Colonic mucosa (tissue), 4 donors: ENCODE measurements at regions not wholly inside any gene's neighbourhood (a gene's known extent, or its start where the extent isn't known, plus 50 kb on each side); places are given as distances from the start of the nearest gene placed in this dataset.
"Not testable (repeated sequence)": the region's sequence is repeated elsewhere in the genome, so short reads cannot be mapped to it uniquely, and the experiment has no call there.

Source experiments
- DNase-seq: peaks from one replicate; pipeline ENCODE4 v3.0.0-alpha.2; 2020
- H3K27ac ChIP-seq: fragments of 200-600 bp; one replicate; pipeline ENCODE4 v1.8.0; 2021
- H3K27me3 ChIP-seq: fragments of 200-600 bp; one replicate; pipeline ENCODE4 v1.8.0; 2021
- H3K36me3 ChIP-seq: fragments of 200-600 bp; one replicate; pipeline ENCODE4 v1.8.0; 2021
- H3K4me1 ChIP-seq: fragments of 200-600 bp; one replicate; pipeline ENCODE4 v1.8.0; 2021; ENCODE audit warnings: mild to moderate bottlenecking
- H3K4me3 ChIP-seq: fragments of 200-600 bp; one replicate; pipeline ENCODE4 v1.8.0; 2021
- H3K9ac ChIP-seq, 2 donors: one replicate each; pipeline ENCODE4 v1.7.0; 2013; ENCODE audit warnings: control low read depth in 2 of 2, low read depth in 2 of 2, low read length in 2 of 2
- H3K9me3 ChIP-seq: fragments of 200-600 bp; one replicate; pipeline ENCODE4 v1.8.0; 2021
- intact Hi-C: fragments of 100-400 bp; cut with DNase I; formaldehyde crosslinking; loops from one replicate; pipeline ENCODE4 v1.14.1; 2022
- TF ChIP-seq, protein P1 (sequence below): fragments of 200-600 bp; IDR thresholded peaks from one replicate; pipeline ENCODE4 v1.8.0; 2022; ENCODE audit warnings: antibody characterized with exemption, mild to moderate bottlenecking
- donor health status: healthy.
- donor health status: DM: no; HTN: no; CAD: no.
- donor health status: DM: no; HTN: no; CAD: no.

DNA sequence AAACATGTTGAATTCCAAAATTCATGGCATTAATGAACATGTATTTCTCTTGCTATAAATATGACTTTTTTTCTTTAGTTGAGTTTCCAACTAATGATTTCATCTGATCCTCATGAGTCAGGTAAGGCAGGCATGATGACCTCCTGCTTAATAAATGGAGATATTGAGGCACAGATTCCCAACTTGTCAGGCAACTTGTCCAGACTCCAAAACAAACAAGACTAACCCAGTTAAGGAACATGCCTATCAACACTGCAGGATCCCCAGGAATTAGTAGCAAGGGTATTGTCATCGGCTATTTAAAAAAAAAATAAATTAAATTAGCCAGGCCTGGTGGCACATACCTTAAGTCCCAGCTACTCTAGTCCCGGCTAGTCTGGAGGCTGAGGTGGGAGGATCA, 121.3 kb upstream of the SALL4 start:
- H3K4me3 ChIP-seq: no peak overlapping the region
- H3K4me1 ChIP-seq: no peaks in the 10 kb centered on the region
- DNase-seq: no peak
- no peaks in the 10 kb centered on the region for H3K36me3 ChIP-seq
- intact Hi-C loops: no loop called here
- TF ChIP-seq, protein P1, sequence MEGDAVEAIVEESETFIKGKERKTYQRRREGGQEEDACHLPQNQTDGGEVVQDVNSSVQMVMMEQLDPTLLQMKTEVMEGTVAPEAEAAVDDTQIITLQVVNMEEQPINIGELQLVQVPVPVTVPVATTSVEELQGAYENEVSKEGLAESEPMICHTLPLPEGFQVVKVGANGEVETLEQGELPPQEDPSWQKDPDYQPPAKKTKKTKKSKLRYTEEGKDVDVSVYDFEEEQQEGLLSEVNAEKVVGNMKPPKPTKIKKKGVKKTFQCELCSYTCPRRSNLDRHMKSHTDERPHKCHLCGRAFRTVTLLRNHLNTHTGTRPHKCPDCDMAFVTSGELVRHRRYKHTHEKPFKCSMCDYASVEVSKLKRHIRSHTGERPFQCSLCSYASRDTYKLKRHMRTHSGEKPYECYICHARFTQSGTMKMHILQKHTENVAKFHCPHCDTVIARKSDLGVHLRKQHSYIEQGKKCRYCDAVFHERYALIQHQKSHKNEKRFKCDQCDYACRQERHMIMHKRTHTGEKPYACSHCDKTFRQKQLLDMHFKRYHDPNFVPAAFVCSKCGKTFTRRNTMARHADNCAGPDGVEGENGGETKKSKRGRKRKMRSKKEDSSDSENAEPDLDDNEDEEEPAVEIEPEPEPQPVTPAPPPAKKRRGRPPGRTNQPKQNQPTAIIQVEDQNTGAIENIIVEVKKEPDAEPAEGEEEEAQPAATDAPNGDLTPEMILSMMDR: no peak
- H3K9me3 ChIP-seq: no peaks in the 10 kb centered on the region
- H3K27ac ChIP-seq: no peak overlapping the region
- H3K9ac ChIP-seq: no peak overlapping the region
- no peaks in the 10 kb centered on the region for H3K27me3 ChIP-seq

DNA sequence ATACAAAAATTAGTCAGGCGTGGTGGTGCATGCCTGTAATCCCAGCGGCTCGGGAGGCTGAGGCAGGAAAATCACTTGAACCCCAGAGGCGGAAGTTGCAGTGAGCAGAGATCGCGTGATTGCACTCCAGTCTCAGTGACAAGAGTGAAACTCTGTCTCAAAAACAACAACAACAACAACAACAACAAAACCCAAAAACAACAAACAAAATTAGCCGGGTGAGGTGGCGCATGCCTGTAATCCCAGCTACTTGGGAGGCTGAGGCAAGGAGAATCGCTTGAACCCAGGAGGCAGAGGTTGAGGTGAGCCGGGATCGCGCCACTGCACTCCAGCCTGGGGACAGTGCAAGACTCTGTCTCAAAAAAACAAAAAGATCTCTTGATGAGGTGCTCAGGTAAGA, 120.5 kb upstream of the SALL4 start:
- H3K4me1 ChIP-seq, H3K27me3 ChIP-seq, intact Hi-C loops, H3K9me3 ChIP-seq, H3K27ac ChIP-seq, H3K4me3 ChIP-seq, DNase-seq, H3K36me3 ChIP-seq, H3K9ac ChIP-seq: not testable (repeated sequence)

DNA sequence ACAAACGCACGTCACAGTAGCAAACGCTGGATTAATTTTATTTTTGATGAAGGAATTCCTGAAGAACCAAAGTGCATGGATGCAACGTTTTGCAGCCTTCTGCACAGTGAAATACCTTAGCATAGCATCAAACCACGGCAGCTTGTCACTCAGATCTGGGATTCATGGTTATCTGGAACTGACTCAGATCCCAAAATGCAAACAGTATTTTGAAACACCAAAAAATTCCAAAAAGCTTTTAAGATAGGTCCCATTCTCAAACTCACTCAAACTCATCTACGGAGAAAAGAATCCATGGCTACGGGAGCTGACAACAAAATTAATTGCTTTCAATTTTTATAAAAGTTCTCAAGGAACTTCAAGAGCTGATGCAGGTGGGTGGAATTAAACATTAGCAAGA, 116.2 kb upstream of the SALL4 start:
- Histone ChIP-seq H3K36me3 (no peaks in the 10 kb centered on the region), H3K4me1 (no peaks in the 10 kb centered on the region), H3K9ac (no peak overlapping the region), H3K4me3 (no peak overlapping the region), H3K27ac (no peak overlapping the region), H3K27me3 (no peaks in the 10 kb centered on the region), H3K9me3 (no peaks in the 10 kb centered on the region)
- no peak for DNase-seq
- intact Hi-C loops: no loop called here
- TF ChIP-seq, protein P1: no peak

DNA sequence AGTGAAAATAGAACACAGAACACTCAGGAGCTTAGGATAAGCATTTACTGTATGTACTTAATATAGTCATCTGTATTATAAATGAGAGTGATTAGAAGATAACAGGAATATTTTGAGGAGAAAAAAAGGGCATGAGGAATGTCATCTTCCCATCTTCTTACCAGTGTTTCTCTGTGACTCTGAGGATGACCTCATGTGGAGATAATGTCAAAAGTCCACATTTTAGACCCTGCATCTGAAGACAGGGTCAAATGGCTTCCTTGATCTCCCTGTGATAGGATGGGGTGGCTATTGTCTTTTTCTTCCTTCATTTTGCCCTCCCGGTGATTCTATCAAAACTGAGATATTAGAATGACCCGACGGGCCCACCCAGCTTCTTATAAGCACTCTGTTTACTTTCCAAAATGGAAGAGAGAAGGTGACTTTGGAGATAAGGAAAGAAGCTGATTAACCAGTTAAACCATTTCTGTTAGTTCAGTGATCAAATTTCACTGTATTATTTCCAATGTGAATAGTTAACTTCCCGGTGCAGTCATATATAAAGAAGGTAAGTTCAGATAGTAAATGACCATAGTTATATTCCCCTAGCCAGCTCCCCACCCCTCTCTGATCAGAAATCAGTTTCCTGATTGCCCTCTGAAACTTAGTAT, 115.7 kb upstream of the SALL4 start:
- Histone ChIP-seq H3K27ac (no peak overlapping the region), H3K9me3 (no peaks in the 10 kb centered on the region), H3K9ac (no peak overlapping the region), H3K27me3 (no peaks in the 10 kb centered on the region), H3K4me3 (no peak overlapping the region), H3K4me1 (no peaks in the 10 kb centered on the region), H3K36me3 (no peaks in the 10 kb centered on the region)
- TF ChIP-seq, protein P1: no peak
- intact Hi-C loops: no loop called here
- no peak for DNase-seq

DNA sequence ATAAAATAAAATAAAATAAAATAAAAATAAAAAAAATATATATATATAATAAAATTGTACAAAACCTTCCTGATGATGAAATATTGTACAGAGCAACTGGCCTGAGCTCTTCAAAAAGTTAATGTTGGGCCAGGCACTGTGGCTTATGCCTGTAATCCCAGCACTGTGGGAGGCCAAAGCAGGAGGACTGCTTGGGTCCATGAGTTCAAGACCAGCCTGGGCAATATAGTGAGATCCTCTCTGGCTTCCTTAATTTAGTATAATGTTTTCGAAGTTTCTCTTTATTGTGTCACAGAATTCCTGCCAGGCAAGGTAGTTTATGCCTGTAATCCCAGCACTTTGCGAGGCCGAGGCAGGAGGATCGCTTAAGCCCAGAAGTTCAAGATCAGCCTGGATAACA, 113.9 kb upstream of the SALL4 start:
- Histone ChIP-seq H3K4me1 (no peaks in the 10 kb centered on the region), H3K9ac (no peak overlapping the region), H3K27me3 (no peaks in the 10 kb centered on the region), H3K36me3 (no peaks in the 10 kb centered on the region), H3K4me3 (no peak overlapping the region), H3K9me3 (no peaks in the 10 kb centered on the region), H3K27ac (no peak overlapping the region)
- DNase-seq: no peak
- intact Hi-C loops: no loop called here
- TF ChIP-seq, protein P1: no peak

DNA sequence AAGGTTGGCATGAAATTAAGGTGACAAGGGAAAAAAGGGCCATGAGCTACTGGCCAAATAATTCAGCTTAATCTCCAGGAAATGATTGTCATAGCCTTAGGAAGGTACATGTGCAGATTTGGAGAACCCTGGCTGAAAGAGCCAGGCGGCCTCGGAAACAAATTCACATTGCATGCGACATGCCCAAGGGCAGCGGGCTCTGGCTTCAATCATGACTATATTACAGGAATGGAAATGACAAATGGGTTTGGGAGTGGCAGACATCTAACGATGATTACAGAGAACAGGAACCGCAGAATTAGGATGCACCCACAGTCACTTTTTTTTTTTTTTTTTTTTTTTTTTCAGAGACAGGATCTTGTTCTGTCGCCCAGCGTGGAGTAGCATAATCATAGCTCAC, 112.4 kb upstream of the SALL4 start:
- H3K9me3 ChIP-seq: no peaks in the 10 kb centered on the region
- H3K4me3 ChIP-seq: no peak overlapping the region
- no peak overlapping the region for H3K9ac ChIP-seq
- H3K36me3 ChIP-seq: no peaks in the 10 kb centered on the region
- intact Hi-C loops: no loop called here
- no peak overlapping the region for H3K27ac ChIP-seq
- DNase-seq: no peak
- no peaks in the 10 kb centered on the region for H3K27me3 ChIP-seq
- no peaks in the 10 kb centered on the region for H3K4me1 ChIP-seq
- TF ChIP-seq, protein P1: no peak
